ENCODE measurements at regions not wholly inside any gene's neighbourhood (a gene's known extent, or its start where the extent isn't known, plus 50 kb on each side); places are given as distances from the start of the nearest gene placed in this dataset.

DNA sequence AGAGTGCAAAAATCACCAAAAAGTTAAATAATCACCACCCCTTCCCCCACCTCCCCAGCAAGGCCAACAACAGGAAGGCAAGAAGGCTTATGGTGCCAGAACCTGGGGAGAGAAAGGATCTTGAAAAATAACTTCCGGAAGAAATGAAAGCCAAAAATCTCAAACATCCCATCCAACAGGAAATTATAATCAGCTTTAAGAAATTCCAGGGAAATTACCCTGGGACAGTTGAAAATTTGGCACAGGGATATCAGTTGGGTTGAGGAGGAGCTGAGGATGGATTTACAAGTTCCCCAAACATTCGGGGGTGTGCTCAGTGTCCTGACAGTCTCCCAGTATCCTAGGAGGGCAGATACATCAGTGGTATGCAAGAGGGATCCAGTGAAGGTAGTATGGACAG, 82.7 kb downstream of the POLR2M start:
- TF ChIP-seq CTCF (IDR thresholded peaks at IDR 0.05) (no peak), EZH2 (IDR thresholded peaks at IDR 0.05; ENCODE audit: borderline replicate concordance, insufficient read depth, low read depth, low read length, poor library complexity, severe bottlenecking) (no peak)
